Esophagus muscularis mucosa (tissue), 4 donors: ENCODE measurements at regions not wholly inside any gene's neighbourhood (a gene's known extent, or its start where the extent isn't known, plus 50 kb on each side); places are given as distances from the start of the nearest gene placed in this dataset.

Source experiments
- EP300 ChIP-seq: sonication (generic); formaldehyde crosslinking; IDR thresholded peaks from one replicate; pipeline ENCODE4 v1.6.1; 2017; ENCODE audit warnings: antibody characterized with exemption
- POLR2A ChIP-seq: fragments of 450-650 bp; IDR thresholded peaks from one replicate; pipeline ENCODE4 v1.6.1; 2017; ENCODE audit warnings: antibody characterized with exemption, moderate library complexity, mild to moderate bottlenecking, low read depth
- TF ChIP-seq, protein P1 (sequence below), 3 experiments: fragments of 200-600 bp in 2 of 3; fragments of 450-650 bp in 1 of 3; sonication (generic) in 2 of 3; IDR thresholded peaks; one replicate each; pipeline ENCODE4 v1.5.1; 2017 to 2019; ENCODE audit warnings: antibody characterized with exemption in 3 of 3, mild to moderate bottlenecking in 2 of 3, moderate library complexity in 1 of 3

DNA sequence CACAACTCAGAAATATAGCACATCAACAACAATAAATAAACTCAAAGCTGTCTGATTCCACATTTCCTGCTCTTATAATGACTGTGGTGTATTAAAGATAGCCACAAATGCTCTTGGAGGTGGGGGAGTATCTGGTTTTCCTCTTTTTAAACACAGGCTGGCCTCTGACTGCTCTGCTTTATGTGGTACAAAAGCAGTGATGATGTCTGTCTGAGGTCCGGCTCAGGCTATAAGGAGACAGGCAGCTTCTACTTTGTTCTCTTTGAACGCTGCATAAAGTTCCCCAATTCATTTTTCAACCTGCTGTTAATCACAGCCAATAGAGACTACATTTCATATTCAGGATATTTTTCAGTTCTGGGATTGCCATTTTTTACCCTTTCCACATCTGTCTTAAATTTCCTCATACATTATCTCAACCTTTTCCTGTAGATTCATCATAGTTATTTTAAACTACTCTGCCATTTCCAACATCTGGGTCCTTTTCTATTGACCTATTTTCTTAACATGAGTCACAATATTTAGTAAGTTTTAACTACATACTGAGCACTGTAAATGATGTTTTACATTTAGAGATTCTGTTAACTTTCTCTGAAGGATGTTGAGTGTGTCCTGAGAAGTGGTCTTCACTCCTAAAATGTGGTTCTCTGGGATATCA is 64.9 kb downstream of the CRPPA start:
- TF ChIP-seq, protein P1, sequence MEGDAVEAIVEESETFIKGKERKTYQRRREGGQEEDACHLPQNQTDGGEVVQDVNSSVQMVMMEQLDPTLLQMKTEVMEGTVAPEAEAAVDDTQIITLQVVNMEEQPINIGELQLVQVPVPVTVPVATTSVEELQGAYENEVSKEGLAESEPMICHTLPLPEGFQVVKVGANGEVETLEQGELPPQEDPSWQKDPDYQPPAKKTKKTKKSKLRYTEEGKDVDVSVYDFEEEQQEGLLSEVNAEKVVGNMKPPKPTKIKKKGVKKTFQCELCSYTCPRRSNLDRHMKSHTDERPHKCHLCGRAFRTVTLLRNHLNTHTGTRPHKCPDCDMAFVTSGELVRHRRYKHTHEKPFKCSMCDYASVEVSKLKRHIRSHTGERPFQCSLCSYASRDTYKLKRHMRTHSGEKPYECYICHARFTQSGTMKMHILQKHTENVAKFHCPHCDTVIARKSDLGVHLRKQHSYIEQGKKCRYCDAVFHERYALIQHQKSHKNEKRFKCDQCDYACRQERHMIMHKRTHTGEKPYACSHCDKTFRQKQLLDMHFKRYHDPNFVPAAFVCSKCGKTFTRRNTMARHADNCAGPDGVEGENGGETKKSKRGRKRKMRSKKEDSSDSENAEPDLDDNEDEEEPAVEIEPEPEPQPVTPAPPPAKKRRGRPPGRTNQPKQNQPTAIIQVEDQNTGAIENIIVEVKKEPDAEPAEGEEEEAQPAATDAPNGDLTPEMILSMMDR (IDR thresholded peaks at IDR 0.05), result no peak
- TF ChIP-seq EP300 (no peak), POLR2A (no peak)
